EL (cell line): ENCODE measurements at regions not wholly inside any gene's neighbourhood (a gene's known extent, or its start where the extent isn't known, plus 50 kb on each side); places are given as distances from the start of the nearest gene placed in this dataset.

Experiments used
- DNase-seq: peaks from one replicate; pipeline ENCODE4 v3.0.0-alpha.2; 2016

DNA sequence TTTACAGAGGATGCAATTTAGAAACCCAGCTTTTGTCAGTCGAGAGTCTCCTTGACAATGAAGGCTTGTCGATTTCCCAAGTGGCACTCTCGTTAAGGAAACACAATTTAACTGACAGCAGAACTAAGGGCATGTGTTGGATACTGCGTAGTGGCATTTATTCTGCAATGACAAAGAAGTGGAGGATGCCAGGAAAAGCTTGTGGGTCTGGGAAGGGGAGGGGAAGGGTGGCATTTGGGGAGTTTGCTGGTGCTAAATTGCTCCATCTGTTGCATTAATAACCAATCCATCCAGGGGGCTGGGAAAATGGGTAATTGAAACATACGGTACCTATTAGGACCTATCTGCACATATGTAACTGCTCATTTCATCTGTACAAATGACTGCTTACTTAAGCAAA is 190.6 kb downstream of the NSG2 start:
- DNase-seq: no peak

DNA sequence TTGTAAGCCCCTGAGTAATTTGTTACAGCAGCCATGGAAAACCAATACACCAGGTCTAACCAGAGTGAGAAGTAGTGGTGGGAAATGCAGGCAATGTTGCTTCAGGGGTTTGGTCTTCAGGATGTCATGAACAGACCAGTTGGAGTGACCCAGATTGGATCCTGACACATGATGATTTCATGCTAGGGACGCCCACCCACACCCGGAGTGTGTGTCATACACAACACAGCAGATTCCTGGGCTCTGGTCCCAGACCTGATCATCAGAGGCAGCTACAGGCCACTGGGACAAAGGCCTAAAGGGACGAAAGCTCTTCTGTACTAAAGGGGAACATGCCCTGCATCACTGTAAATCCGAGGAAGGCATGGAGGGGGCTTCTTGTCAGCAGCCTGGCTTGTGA is 194.2 kb downstream of the NSG2 start:
- DNase-seq: peak; percentile 19

DNA sequence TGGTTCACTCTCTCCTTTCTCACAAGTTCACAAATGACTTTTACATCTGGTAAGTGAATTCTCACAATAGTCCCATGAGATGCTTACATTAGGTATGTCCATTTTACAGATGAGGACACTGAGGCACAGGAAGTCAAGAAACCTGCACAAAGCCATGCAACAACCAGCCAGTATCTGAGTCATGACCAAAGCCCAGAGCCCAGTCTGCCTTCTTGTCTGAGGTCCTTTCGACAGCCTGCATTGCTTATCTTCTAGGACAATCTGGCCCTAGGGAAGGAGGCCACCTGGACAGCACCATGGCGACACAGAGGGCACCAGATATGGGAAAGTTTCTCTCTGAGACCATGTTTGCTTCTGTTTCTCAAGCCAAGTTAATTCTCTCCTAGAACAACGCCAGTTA is 197.1 kb downstream of the NSG2 start:
- no peak for DNase-seq

DNA sequence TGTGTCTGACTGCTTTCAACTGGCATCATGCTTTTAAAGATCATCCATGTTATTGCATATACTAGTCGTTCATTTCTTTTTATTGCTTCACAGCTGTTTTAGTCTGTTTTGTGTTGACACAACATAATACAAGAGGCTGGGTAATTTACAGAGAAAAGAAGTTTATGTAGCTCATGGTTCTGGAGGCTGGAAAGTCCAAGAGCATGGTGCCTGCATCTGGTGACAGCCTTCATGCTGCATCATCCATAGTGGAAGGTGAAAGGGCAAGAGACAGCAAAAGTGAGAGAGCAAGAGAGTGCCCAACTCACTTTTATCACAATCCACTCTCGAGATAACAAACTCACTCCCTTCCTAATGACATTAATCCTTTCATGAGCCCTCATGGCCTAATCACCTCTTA is 198.4 kb downstream of the NSG2 start:
- no peak for DNase-seq

DNA sequence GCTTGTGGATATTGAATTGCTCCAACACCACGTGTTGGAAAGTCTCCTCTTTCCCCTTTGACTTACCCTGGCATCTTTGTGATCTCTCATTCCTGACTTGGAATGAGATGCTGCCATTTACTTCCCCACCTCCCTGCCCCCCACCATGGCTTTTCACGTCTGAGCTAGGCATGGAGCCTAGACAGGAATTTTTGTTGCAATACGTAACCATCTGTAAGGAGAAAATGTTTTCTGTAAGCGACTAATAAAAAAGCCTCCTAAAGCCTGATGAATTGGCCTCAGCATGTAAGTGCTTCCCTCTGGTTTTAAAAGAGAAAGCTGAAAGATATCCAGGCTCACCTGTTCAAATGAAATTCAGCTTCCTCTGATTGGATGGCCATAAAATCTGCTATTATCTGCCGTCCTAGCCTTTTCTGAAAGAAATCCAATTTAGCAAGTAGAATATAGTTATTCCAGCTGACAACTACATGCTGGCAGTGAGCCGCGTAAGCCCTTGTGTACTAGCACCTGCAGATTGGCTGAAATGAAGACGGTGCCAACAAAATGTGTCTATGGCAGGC is 200.1 kb downstream of the NSG2 start:
- DNase-seq: peak; percentile 8

DNA sequence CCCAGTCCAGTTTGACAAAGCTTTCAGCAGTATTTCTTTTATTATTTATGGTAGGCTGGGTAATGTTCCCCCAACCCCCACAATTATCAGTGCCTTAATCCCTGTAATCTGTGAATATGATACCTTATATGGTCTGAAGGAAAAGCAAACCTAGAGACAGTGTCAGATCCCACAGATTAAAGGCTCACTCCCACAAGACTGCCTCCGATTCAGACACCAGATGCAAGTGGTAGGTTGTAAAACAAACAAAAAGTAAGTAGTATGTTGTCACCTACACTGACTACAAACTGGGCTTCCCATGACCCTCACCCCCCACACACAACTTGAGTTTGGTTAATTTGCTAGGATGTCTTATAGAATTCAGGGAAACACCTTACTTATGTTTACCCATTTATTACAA is 201.2 kb downstream of the NSG2 start:
- no peak for DNase-seq

DNA sequence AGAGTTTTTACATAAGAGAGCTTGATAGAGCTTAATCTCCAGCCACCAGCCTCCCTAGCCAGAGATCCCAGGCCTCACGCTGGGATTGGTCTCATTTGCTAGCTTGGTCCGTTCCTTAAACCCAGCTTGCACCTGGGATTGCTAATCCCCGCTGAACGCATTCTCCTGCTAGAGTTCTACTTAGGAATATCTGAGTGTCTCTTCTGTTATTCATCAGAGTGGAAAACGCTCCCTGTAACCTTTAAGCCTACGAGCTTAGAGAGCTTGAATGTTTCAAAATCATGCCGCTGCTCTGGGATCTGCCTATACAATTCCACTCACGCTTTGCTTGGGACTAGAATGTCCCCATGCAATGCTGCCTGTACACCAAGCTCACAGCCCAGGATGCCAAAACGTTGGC is 201.8 kb downstream of the NSG2 start:
- DNase-seq: no peak

DNA sequence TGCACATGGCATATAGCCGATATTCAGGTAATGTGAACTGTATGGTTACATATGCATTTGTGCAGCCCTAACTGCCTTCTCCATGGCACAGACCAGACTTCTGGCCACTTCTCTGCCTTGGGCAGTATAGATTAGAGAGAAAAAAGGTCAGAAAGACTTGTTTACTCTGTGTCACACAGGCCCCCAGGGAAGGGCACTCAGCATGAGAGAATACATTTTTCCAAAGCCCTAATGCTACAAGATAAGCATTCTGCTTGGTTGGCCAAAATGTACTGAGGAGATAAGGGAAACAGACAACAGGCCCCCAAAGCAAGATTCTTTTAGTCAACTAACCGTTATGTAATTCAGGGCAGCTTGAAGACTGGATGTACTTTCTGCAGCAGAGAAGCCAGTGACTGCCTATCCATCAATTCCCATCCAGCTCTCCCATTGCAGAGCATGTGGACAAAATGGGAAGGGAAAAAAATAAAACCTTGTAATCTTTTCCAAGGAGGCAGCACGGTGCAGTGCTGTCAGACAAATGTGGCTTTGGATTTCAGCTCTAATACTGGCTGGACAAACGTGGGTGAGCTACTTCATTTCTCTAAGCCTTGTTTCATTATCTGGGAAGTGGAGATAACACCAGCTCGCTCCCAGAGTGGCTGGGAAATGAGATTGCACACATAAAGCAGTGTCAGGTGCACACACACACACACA is 205.9 kb downstream of the NSG2 start:
- no peak for DNase-seq

DNA sequence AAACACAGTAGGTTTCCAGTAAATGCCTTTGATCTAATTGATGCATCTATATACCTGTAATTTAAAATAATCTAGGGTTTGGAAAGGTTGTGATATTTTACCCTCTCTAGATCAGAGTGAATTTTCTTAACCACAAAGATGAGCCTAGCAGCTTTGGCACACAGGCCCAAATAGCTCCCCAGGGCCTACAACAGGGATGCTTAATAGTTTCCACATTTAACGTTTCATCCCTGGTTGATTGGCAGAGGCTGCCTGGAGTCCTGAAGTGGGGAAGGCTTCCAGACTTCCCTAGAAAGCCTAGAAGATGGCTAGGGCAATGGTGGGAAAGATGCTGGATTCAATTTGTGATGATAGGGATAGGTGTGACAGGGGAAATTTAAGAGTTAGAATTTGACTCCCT is 206.6 kb downstream of the NSG2 start:
- no peak for DNase-seq

DNA sequence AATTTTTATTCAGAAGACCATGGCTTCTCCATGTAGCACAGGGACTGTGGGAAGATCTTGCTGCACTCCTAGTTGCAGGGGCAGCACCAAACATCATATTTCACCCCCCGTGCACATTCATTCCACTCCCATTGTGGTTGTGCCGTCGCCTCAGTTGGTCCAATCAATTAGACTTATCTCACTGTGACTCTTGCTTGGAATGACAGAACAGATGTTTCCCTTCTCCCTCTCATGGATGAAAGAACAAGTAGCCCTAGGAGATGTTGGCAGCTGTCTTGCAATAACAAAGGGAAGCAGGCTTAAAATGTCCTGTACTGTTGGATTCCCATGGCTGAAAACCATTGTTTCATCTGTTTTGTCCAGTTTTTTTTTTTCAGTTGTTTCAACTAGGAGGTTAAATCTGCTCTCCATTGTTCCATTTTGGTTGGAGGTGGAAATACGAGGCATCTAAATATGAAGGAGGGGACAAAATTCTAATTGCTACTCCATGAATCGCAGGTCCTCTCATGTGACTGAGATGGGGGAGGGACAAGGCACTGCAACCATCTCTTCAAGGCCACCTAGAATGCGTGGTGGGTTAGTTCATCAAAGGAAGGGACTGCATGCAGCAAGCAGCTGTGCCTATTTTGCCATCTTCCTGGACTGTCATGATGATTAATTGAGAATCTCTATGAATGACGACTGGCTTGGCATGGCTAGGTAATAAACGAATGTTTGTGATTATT is 214.4 kb downstream of the NSG2 start:
- DNase-seq: no peak

DNA sequence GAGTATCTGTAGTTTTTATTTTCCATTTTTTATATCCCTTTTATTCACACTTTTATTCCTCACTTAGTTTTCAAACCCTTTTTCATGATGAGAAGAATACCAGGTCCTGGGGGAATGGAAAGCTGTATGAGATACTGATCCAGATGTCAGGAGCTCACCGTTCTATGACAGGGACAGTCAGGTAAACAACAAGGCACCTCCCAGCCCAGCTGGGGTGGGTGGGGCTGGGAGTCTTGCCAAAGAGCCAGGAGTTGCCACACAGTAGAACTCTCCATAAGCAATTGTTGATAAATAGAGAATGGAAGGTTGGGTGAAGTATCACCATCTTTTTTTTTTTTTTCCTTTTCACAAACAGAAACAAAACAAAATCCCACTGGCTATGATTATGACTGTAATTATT is 225.8 kb downstream of the NSG2 start:
- DNase-seq: no peak

DNA sequence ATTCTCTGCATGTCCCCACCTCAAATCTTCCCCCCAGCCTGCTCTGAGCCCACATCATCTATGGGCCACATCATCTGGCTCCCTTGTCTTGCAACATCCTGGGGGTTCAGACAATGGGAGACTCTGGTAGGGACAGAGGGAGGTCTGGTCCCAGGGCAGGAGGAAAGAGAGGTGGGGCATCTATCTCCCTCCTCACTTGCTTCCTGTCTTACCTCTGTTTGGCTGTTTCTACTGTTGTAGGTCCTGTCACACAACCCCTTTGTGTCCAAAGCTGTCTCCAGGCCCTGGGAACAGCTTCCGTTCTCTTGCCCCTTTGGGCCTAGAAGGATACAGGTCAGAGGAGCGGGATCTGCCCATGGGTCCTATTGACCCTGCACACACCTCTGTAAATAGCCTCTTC is 227.2 kb downstream of the NSG2 start:
- DNase-seq: no peak

DNA sequence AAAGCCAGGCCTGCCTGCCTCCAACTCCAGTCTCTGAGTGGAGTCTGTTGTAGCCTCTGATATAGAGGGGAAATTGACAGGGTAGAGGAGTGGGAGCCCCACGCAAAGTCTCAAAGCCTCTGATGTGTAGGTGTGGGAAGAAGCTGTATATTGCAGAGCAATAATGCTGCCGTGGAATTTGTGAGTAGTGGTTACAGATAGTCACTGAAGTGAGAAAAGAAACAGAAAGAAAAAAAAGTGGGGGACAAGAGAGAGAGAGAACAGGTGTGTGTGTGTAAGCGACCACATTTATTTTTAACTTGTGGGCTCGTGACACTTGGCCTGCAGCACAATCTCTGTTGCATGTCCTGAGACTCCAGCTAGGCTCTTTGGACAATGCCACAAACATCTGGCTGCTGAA is 227.8 kb downstream of the NSG2 start:
- DNase-seq: no peak

DNA sequence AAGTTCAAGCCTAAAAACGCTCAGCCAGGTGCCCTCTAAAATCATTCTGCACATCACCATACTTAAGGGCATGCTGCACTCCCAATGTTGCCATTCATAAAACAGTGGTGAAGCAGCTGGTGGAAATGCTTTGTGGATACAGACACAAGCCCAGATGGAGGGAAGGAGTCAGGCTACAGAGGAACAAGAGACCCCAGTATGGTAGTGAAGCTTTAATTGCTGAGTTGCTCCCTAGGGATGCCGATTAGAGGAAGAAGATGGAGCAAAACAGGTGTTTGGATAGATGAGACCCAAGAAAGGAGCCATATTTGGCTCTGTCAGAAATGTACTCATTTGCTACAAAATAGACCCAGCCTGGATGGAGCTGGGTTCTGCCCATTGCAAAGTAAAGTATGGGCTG is 230.5 kb downstream of the NSG2 start:
- no peak for DNase-seq

DNA sequence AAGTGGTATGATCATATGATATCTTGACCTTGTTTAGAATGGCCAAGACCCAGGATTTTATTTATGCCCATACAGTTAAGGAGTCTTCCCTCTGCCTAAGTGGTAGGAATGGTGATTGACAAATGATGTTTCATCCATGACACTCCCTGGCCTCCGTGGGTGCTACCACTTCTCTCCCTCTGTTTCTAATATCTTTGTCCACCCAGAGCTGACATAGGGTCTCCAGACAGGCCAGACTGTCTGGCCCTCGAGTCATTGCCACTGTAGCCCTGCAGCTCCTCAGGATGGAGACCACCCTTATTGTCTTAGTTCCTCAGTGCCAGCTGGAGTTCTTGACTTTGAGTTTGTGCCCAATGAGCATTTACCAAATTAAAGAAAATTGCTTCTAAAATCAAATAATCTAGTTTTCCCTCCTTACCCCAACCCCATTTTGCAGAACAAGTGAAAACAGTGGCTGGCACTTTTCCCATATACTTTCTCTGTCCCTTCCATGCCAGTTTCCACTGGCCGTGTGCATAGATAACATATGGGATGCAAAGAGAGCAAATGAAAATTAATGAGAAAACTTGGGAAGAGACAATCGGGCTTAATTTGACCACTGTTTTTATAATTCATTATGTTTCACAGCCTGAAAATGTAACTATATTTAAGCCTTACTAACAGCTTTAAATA is 235.7 kb downstream of the NSG2 start:
- DNase-seq: no peak

DNA sequence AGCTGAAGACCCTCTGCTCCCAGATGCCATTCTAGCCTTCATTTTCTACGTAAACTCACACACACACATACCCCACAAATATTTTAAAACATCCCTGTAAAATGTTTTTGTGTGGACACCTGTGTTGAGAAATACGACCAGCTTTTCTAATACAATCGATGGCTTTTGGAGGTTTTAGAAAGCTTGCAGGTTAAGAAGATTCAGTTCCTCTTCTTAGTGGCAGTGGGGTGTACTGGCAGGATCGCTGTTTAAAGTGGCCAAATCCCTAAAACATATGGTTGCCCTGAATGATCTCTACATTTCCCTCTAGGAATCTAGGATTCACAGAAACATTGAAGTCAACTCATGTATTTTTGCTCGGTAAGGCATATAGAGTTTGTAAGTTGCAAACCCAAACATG is 236.3 kb downstream of the NSG2 start:
- DNase-seq: no peak

DNA sequence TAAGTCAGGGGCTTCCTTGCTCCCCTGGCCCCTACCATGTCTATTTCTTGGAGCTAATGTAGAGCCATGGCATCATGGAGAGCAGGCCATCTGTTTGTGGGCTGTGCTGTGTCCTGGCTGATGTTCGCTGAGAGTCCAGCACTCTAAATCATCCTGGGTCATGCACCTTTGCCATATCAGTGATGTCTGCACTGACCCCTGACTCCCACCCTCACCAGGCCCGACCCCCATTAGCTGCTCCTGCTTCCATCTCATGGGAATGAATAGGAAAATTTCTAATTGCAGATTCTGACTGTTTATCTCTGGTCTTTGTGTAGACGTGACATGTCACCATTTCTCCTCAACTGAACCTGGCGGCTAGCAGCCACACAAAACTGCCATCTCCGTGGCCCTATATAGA is 236.9 kb downstream of the NSG2 start:
- no peak for DNase-seq

DNA sequence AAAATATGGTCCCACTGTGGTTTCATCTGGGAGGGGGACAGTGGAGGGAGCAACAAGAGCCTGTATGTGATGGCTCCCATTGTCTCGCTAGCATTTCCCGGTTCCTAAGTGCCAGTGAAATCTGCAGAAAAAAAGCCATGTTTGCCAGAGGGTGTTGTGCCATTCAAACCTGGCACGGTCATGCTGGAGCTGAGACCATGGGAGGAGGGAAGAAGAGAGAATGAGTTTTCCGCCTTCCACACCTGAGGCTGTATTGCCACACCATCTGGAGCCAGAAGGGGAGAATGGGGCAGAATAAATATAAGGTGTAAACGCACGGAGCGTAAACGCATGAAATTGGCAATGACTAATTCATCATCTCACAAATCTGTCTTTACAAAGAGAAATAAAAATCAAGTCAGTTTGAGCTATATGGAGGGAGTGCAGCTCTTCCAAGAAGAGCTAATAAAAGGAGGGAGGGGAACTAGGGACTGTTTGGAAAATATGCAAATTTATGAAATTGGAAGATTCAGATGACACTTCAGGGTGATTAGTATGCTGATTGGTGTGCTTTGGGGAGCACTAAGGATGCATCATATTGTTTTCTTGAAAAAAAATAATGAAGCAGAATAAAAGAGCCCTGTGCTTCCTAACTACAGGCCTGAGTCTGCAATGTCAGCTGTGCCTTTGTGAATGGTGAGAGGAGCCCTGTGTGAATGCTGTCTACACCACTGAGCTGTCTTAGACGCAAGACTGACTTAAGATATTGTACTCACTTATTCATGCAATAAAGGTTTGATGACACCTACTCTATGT is 237.9 kb downstream of the NSG2 start:
- DNase-seq: no peak

DNA sequence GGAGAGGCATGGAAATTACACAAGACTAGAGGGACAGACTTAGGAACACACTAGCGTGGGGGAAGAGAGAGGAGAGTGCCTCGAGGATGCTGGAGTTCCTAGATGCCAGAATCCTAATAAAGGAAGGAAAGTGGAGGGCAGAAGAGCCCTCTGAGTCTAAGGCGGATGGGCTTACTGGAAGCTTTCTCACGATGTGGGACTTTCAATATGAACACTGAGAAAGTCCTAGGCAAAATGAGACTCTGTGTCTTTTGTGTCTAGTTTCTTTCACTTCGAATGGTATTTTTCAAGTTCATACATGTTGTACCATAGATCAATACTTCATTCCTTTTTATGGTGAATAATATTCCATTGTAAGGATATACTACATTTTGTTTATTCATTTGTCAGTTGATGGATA is 239.4 kb downstream of the NSG2 start:
- no peak for DNase-seq

DNA sequence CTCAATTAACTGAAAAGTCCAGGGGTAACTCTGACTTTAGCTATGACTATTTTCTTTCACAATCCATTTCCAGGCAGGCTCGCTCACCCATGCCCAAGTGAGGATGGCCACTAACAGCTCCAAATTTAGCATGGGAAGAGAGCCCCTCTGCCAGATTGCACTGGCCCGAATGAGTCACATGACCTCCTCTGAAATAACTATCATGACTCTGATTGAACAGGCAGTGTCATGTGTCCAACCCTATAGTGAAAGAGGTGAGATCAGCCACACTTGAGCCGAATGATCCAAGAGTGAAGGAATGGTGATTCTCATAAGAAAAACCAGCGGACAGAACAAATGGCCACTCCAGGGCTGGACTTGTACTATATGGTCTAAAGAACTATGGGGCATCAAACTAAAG is 242.3 kb downstream of the NSG2 start:
- no peak for DNase-seq

DNA sequence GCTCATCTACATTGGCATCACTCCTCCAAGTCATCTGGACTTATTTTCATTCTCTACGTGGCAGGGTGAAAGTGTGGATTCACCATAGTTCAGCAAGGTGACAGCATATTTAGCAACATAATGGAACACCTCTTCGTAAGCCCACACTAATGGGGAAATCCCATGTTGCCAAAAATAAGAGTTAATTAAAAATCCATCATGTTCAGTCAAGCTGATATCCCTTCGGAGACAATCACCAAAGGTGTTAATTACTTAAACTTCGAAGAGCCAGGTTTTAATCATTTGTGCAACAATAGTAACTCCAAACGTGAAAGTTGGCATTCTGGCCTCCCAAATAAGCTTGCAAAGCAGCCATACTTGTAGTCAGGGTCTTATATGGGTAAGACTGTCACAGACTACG is 242.9 kb downstream of the NSG2 start:
- no peak for DNase-seq

DNA sequence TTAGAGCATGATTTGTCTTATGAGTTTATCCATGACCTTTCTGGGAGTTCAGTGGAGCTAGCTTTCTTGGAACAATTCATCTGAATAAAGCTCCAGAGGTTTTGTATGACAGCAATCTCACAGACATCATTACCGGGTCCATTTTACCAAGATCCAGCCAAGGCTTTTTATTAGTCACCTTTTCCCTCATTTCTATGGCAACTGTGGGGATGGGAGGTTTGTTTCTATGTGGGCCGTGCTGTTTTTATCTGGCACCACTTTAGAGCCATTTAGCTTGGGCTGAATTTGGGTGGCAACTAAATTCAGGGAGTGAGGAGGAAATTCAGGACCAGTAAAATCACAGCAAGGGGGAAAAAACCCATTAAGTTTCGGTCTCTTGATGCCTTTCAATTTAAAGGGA is 245.7 kb downstream of the NSG2 start:
- DNase-seq: no peak

DNA sequence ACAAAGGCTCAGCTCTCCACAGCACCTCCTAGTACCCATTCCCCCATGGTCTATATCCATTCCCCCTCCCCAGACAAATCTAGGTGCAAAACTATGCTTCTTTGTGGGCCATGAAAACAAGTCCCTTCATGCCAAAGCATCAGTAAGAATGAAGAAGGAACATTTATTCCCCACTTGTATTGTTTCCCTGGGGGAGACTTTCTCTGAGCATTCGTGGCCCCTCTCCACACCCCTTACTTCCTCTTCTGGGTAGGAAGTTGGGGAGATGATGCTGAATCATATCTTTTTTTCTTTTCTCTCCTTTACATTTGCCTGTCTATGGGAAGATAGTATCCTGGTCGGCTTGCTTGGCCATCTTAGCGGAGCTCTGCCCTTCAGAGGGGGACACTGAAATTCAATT is 246.8 kb downstream of the NSG2 start:
- DNase-seq: no peak
